Gastrocnemius medialis (tissue), 4 donors: ENCODE measurements at regions not wholly inside any gene's neighbourhood (a gene's known extent, or its start where the extent isn't known, plus 50 kb on each side); places are given as distances from the start of the nearest gene placed in this dataset.

Source experiments
- CTCF ChIP-seq, 5 experiments: fragments of 450-650 bp in 3 of 5; fragments of 200-600 bp in 2 of 5; sonication (generic) in 2 of 5; IDR thresholded peaks in 4 of 5; conservative IDR thresholded peaks in 1 of 5; 1 replicate in 4 of 5; 2 replicates in 1 of 5; pipeline ENCODE4 v1.5.1; 2016 to 2019; ENCODE audit warnings: antibody characterized with exemption in 5 of 5, mild to moderate bottlenecking in 3 of 5, moderate library complexity in 3 of 5
- POLR2A ChIP-seq, 2 donors: fragments of 450-650 bp; IDR thresholded peaks; one replicate each; pipeline ENCODE4 v1.6.1; 2017; ENCODE audit warnings: antibody characterized with exemption in 2 of 2, mild to moderate bottlenecking in 2 of 2, moderate library complexity in 2 of 2

- no peak for TF ChIP-seq CTCF (IDR thresholded peaks at IDR 0.05 in 4 of 5, conservative IDR thresholded peaks at IDR 0.05 in 1 of 5)
- TF ChIP-seq POLR2A (IDR thresholded peaks at IDR 0.05), result no peak
Measured at GRCh38 chr14:25430808-25431207, 380.9 kb upstream of the STXBP6 start.
